GM12878 (cell line): ENCODE measurements at regions not wholly inside any gene's neighbourhood (a gene's known extent, or its start where the extent isn't known, plus 50 kb on each side); places are given as distances from the start of the nearest gene placed in this dataset.

Experiments
- ATAC-seq: fragments of 200-7000 bp; cut with Tn5 transposase; 3 replicates; pipeline ENCODE4 v1.9.1; 2020; ENCODE audit warnings: mild to moderate bottlenecking, moderate library complexity
- BruUV-seq: library from RNA; stranded (reverse); fragments of 400-500 nt; replicated peaks from 2 replicates; lab custom pipeline; 2021; lab: Mats Ljungman, UMichigan
- CTCF ChIA-PET: fragments of 300-600 bp; sonication (Branson Sonifier 250); formaldehyde crosslinking; extraction: SDS; loops from one replicate; lab custom pipeline; 2021; ENCODE audit warnings: inconsistent platforms; lab: Yijun Ruan, JAX
- POLR2A ChIA-PET: fragments of 350-600 bp; formaldehyde crosslinking; extraction: SDS; loops from one replicate; lab custom pipeline; 2021; ENCODE audit warnings: inconsistent platforms; lab: Charles Lee
- RAD21 ChIA-PET: fragments of 300-600 bp; sonication (Branson Sonifier 250); formaldehyde crosslinking; loops from one replicate; lab custom pipeline; 2023; ENCODE audit warnings: antibody characterized with exemption; ENCODE audit not compliant: unreplicated experiment; lab: Charles Lee
- SMC1A ChIA-PET: fragments of 300-600 bp; sonication (Branson Sonifier 250); formaldehyde crosslinking; loops from one replicate; lab custom pipeline; 2023; ENCODE audit not compliant: unreplicated experiment, uncharacterized antibody; lab: Charles Lee
- DNase-seq: peaks from one replicate; pipeline ENCODE4 v3.0.0-alpha.2; 2011; ENCODE audit warnings: low read depth, low spot score
- FAIRE-seq: peaks from 3 replicates; lab custom pipeline; 2011; peaks lifted over from hg19 to GRCh38; lab: Jason Lieb, UNC
- H2AFZ ChIP-seq: 2 replicates; pipeline ENCODE4 v1.6.0; 2011; ENCODE audit warnings: low read depth, low read length, control low read depth; ENCODE audit not compliant: control insufficient read depth
- H3K27ac ChIP-seq: 2 replicates; pipeline ENCODE4 v1.5.1; 2011; ENCODE audit warnings: control low read depth; ENCODE audit not compliant: control insufficient read depth, insufficient read depth
- H3K27me3 ChIP-seq, 2 experiments: replicated peaks in 1 of 2; 2 replicates each; pipeline versions ENCODE4 v1.6.0 to v1.6.1; 2011; ENCODE audit warnings: low read length in 1 of 2; ENCODE audit not compliant: control insufficient read depth in 2 of 2, insufficient read depth in 2 of 2
- H3K36me3 ChIP-seq, 2 experiments: 2 replicates each; pipeline ENCODE4 v1.5.1; 2011; ENCODE audit warnings: low read length in 1 of 2; ENCODE audit not compliant: control insufficient read depth in 2 of 2, insufficient read depth in 2 of 2
- H3K4me1 ChIP-seq: 2 replicates; pipeline ENCODE4 v1.6.1; 2011; ENCODE audit warnings: mild to moderate bottlenecking, low read length, moderate library complexity, mixed read lengths; ENCODE audit not compliant: control insufficient read depth, insufficient read depth
- H3K4me2 ChIP-seq: 2 replicates; pipeline ENCODE4 v1.6.0; 2011; ENCODE audit warnings: control low read depth; ENCODE audit not compliant: control insufficient read depth, insufficient read depth
- H3K4me3 ChIP-seq: fragments of 200-600 bp; sonication (generic); 2 replicates; pipeline ENCODE4 v1.5.1; 2016
- H3K79me2 ChIP-seq: 2 replicates; pipeline ENCODE4 v1.6.0; 2011; ENCODE audit warnings: low read length; ENCODE audit not compliant: control insufficient read depth, insufficient read depth
- H3K9ac ChIP-seq: 2 replicates; pipeline ENCODE4 v1.8.0; 2011; ENCODE audit warnings: low read length, control low read depth, mixed read lengths; ENCODE audit not compliant: control insufficient read depth, insufficient read depth
- H3K9me3 ChIP-seq: replicated peaks from 3 replicates; pipeline ENCODE4 v1.5.1; 2011; ENCODE audit warnings: mild to moderate bottlenecking, low read length; ENCODE audit not compliant: control insufficient read depth, insufficient read depth
- H4K20me1 ChIP-seq: 2 replicates; pipeline ENCODE4 v1.6.0; 2011; ENCODE audit not compliant: control insufficient read depth, insufficient read depth
- ATF2 ChIP-seq: IDR thresholded peaks from 2 replicates; pipeline ENCODE4 v1.6.1; 2012; ENCODE audit warnings: low read length, inconsistent platforms
- E2F8 ChIP-seq: fragments of 450-650 bp; IDR thresholded peaks from 2 replicates; pipeline ENCODE4 v1.6.1; 2018; ENCODE audit warnings: mild to moderate bottlenecking, low read depth, moderate library complexity; ENCODE audit not compliant: partially characterized antibody
- GATAD2B ChIP-seq: fragments of 450-650 bp; conservative IDR thresholded peaks from 2 replicates; pipeline ENCODE4 v1.6.1; 2017; ENCODE audit warnings: low read depth, mild to moderate bottlenecking, moderate library complexity
- HDGF ChIP-seq: fragments of 450-650 bp; IDR thresholded peaks from 2 replicates; pipeline ENCODE4 v1.6.1; 2016; ENCODE audit warnings: antibody characterized with exemption
- IRF5 ChIP-seq: fragments of 450-650 bp; IDR thresholded peaks from 2 replicates; pipeline ENCODE4 v1.6.1; 2017; ENCODE audit warnings: borderline replicate concordance
- NFXL1 ChIP-seq: fragments of 450-650 bp; IDR thresholded peaks from 2 replicates; pipeline ENCODE4 v1.6.1; 2017; ENCODE audit warnings: antibody characterized with exemption, mild to moderate bottlenecking, borderline replicate concordance
- NR2F1 ChIP-seq: fragments of 450-650 bp; conservative IDR thresholded peaks from 2 replicates; pipeline ENCODE4 v1.6.1; 2017; ENCODE audit warnings: mild to moderate bottlenecking
- RB1 ChIP-seq: fragments of 450-650 bp; formaldehyde crosslinking; IDR thresholded peaks from 2 replicates; pipeline ENCODE4 v1.6.1; 2017; ENCODE audit warnings: mild to moderate bottlenecking, borderline replicate concordance
- SMAD1 ChIP-seq: fragments of 450-650 bp; IDR thresholded peaks from 2 replicates; pipeline ENCODE4 v1.6.1; 2018; ENCODE audit warnings: mild to moderate bottlenecking, low read depth; ENCODE audit not compliant: partially characterized antibody
- SMC3 ChIP-seq: IDR thresholded peaks from 2 replicates; pipeline ENCODE4 v1.6.1; 2011; ENCODE audit warnings: low read length, improper control_type of control experiment, borderline replicate concordance
- YBX1 ChIP-seq: fragments of 450-650 bp; IDR thresholded peaks from 2 replicates; pipeline ENCODE4 v1.6.1; 2016; ENCODE audit warnings: antibody characterized with exemption
- ZBTB33 ChIP-seq: fragments of 450-650 bp; IDR thresholded peaks from 2 replicates; pipeline ENCODE4 v1.6.1; 2017; ENCODE audit warnings: mild to moderate bottlenecking
- ZNF24 ChIP-seq: fragments of 450-650 bp; IDR thresholded peaks from 2 replicates; pipeline ENCODE4 v1.6.1; 2017; ENCODE audit warnings: antibody characterized with exemption, mild to moderate bottlenecking
- ZNF384 ChIP-seq: IDR thresholded peaks from 2 replicates; pipeline ENCODE4 v1.6.1; 2012; ENCODE audit warnings: low read depth, mild to moderate bottlenecking, low read length, improper control_type of control experiment, borderline replicate concordance
- WGBS: methylation state at CpG from one replicate; pipeline ENCODE4 v1.1.6; 2016; ENCODE audit warnings: low lambda C conversion rate; ENCODE audit not compliant: insufficient replicate concordance, insufficient coverage; ENCODE audit errors: missing lambda C conversion rate; 5-methylcytosine and 5-hydroxymethylcytosine counted together
- in situ Hi-C: fragments of 300-500 bp; cut with MboI; formaldehyde crosslinking; loops from 9 replicates; pipeline ENCODE4 v1.14.3; 2018; ENCODE audit warnings: mixed read lengths
- intact Hi-C: fragments of 100-400 bp; cut with micrococcal nuclease; formaldehyde crosslinking; loops from one replicate; pipeline ENCODE4 v1.14.2; 2022; ENCODE audit not compliant: unreplicated experiment

GRCh38 chr5:19274578-19274977, 713.4 kb downstream of the CDH18 start (continued):
- TF ChIP-seq NR2F1 (no peak), ZNF384 (no peak), SMAD1 (no peak), YBX1 (no peak), ATF2 (no peak), IRF5 (no peak), NFXL1 (no peak)

GRCh38 chr5:19285286-19285685, 702.7 kb downstream of the CDH18 start:
- ATAC-seq = no peak
- Histone ChIP-seq H3K27me3 (no peaks in the 10 kb centered on the region), H3K4me2 (no peak overlapping the region), H4K20me1 (no peaks in the 10 kb centered on the region), H3K9me3 (no peaks in the 10 kb centered on the region; the same call in 2 of the 3 replicates), H3K4me1 (no peaks in the 10 kb centered on the region), H3K36me3 (no peaks in the 10 kb centered on the region), H3K9ac (no peak overlapping the region), H3K4me3 (no peak overlapping the region), H3K79me2 (no peaks in the 10 kb centered on the region), H2AFZ (no peak overlapping the region), H3K27ac (no peak overlapping the region)
- intact Hi-C loops (no loop called here), in situ Hi-C loops (no loop called here)
- ChIA-PET RAD21 (no interaction called here), CTCF (interaction anchor here (0.7 kb wide), 1 partner anchor 753 kb away, joined by 3 read pairs; no protein-coding TSS in a partner anchor), POLR2A (no interaction called here), SMC1A (no interaction called here)
- 34% methylated on average over 3 of the region's 3 CpGs for WGBS
- no peak for DNase-seq
- no peak for FAIRE-seq
- no TSS peak for BruUV-seq
- no peak for TF ChIP-seq GATAD2B
- TF ChIP-seq SMC3 = no peak
- TF ChIP-seq RB1 = no peak
- no peak for TF ChIP-seq ZBTB33
- TF ChIP-seq HDGF = no peak
- TF ChIP-seq E2F8 = no peak
- TF ChIP-seq ZNF24 = no peak
